ENCODE measurements at regions not wholly inside any gene's neighbourhood (a gene's known extent, or its start where the extent isn't known, plus 50 kb on each side); places are given as distances from the start of the nearest gene placed in this dataset.

GRCh38 chrX:99901091-99901490 lies 509.0 kb downstream of the PCDH19 start:
- TF ChIP-seq CTCF (optimal IDR thresholded peaks at IDR 0.05 in 1 of 3, IDR thresholded peaks at IDR 0.05 in 1 of 3, conservative IDR thresholded peaks at IDR 0.05 in 1 of 3; ENCODE audit: extremely low read depth in 1 of 3, insufficient read depth in 2 of 3, low read length in 3 of 3) (no peak), EZH2 (IDR thresholded peaks at IDR 0.05; ENCODE audit: low read length) (no peak)

Data from keratinocyte (primary cell).